ENCODE measurements at regions not wholly inside any gene's neighbourhood (a gene's known extent, or its start where the extent isn't known, plus 50 kb on each side); places are given as distances from the start of the nearest gene placed in this dataset.

DNA sequence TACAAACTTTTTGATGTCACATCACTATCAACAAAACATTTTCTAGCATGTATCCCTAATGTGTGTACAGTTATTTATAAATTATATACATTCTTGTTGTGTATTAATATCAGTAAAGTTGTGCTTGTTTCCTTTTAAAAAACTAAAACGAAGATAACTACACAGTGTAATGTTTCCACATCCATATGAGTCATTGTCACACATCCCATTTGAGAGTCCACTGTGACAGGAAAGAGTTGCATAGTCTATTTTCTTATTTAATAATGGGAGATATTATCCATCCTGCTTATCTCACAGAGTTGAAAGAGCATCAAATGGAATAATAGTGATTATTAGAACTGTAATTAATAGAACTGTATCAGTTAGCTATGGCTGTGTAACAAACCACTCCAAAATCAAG, 434.0 kb upstream of the CLINT1 start:
- TF ChIP-seq EZH2phosphoT487 (IDR thresholded peaks at IDR 0.05; ENCODE audit: insufficient read depth, low read depth): no peak
- TF ChIP-seq EZH2 (IDR thresholded peaks at IDR 0.05; ENCODE audit: insufficient read depth, poor library complexity, severe bottlenecking): no peak

All from GM23248 (cell line).